ENCODE measurements at regions not wholly inside any gene's neighbourhood (a gene's known extent, or its start where the extent isn't known, plus 50 kb on each side); places are given as distances from the start of the nearest gene placed in this dataset.

- no peak for DNase-seq
These were observed 85.0 kb upstream of the WDR1 start for GRCh38 chr4:10201381-10202223.

- no peak for DNase-seq
These were observed 84.3 kb upstream of the WDR1 start for GRCh38 chr4:10200869-10201268.

GRCh38 chr4:10198365-10198764 lies 81.8 kb upstream of the WDR1 start:
- DNase-seq = no peak

GRCh38 chr4:10197952-10198351 lies 81.4 kb upstream of the WDR1 start:
- no peak for DNase-seq

GRCh38 chr4:10196191-10196590 lies 79.6 kb upstream of the WDR1 start:
- DNase-seq = no peak

- DNase-seq = no peak
These were observed 75.7 kb upstream of the WDR1 start for GRCh38 chr4:10192331-10192730.

GRCh38 chr4:10188400-10189004 lies 71.9 kb upstream of the WDR1 start:
- no peak for DNase-seq

- no peak for DNase-seq
These were observed 69.9 kb upstream of the WDR1 start for GRCh38 chr4:10186228-10187214.

GRCh38 chr4:10185518-10186227 lies 69.1 kb upstream of the WDR1 start:
- DNase-seq = no peak

GRCh38 chr4:10184501-10184938 lies 67.9 kb upstream of the WDR1 start:
- no peak for DNase-seq

- DNase-seq = no peak
These were observed 67.4 kb upstream of the WDR1 start for GRCh38 chr4:10184041-10184440.

GRCh38 chr4:10183462-10183861 lies 66.9 kb upstream of the WDR1 start:
- no peak for DNase-seq

GRCh38 chr4:10182446-10183424 lies 66.1 kb upstream of the WDR1 start:
- no peak for DNase-seq

- DNase-seq = no peak
These were observed 65.3 kb upstream of the WDR1 start for GRCh38 chr4:10181745-10182445.

GRCh38 chr4:10180927-10181744 lies 64.5 kb upstream of the WDR1 start:
- DNase-seq = peak; percentile 10 to 35

GRCh38 chr4:10180603-10180926 lies 64.0 kb upstream of the WDR1 start:
- DNase-seq = no peak

- no peak for DNase-seq
These were observed 63.5 kb upstream of the WDR1 start for GRCh38 chr4:10179957-10180602.

GRCh38 chr4:10178763-10179162 lies 62.2 kb upstream of the WDR1 start:
- no peak for DNase-seq

GRCh38 chr4:10175626-10176025 lies 59.0 kb upstream of the WDR1 start:
- DNase-seq = no peak
